Liver (tissue), 8 donors: ENCODE measurements at regions not wholly inside any gene's neighbourhood (a gene's known extent, or its start where the extent isn't known, plus 50 kb on each side); places are given as distances from the start of the nearest gene placed in this dataset.

ENCODE experiments used
- DNase-seq: peaks from one replicate; pipeline ENCODE4 v3.0.0-alpha.2; 2017; ENCODE audit warnings: low spot score
- H3K27ac ChIP-seq, 2 donors: one replicate each; pipeline ENCODE4 v1.7.0; 2013; ENCODE audit warnings: inconsistent platforms in 2 of 2, low read length in 2 of 2, control low read depth in 1 of 2, low read depth in 1 of 2, mild to moderate bottlenecking in 1 of 2
- H3K27me3 ChIP-seq, 4 donors: one replicate each; pipeline versions ENCODE4 v1.6.1 to v1.7.0; 2013; ENCODE audit warnings: low read length in 3 of 4, inconsistent platforms in 1 of 4, mild to moderate bottlenecking in 1 of 4, moderate library complexity in 1 of 4; ENCODE audit not compliant: control insufficient read depth in 4 of 4, insufficient read depth in 4 of 4
- H3K36me3 ChIP-seq, 4 donors: one replicate each; pipeline versions ENCODE4 v1.6.1 to v1.7.0; 2013; ENCODE audit warnings: low read length in 3 of 4, mild to moderate bottlenecking in 3 of 4, low read depth in 1 of 4, moderate library complexity in 1 of 4; ENCODE audit not compliant: control insufficient read depth in 4 of 4, insufficient read depth in 3 of 4
- H3K4me1 ChIP-seq, 4 donors: one replicate each; pipeline versions ENCODE4 v1.6.1 to v1.7.0; 2013; ENCODE audit warnings: low read length in 3 of 4, mild to moderate bottlenecking in 3 of 4, moderate library complexity in 1 of 4; ENCODE audit not compliant: control insufficient read depth in 4 of 4, insufficient read depth in 4 of 4
- H3K4me3 ChIP-seq, 3 donors: one replicate each; pipeline versions ENCODE4 v1.6.1 to v1.7.0; 2013; ENCODE audit warnings: low read length in 3 of 3, control low read depth in 1 of 3, low read depth in 1 of 3, mild to moderate bottlenecking in 1 of 3
- H3K9ac ChIP-seq, 2 donors: one replicate each; pipeline ENCODE4 v1.7.0; 2013; ENCODE audit warnings: low read length in 2 of 2, mild to moderate bottlenecking in 2 of 2, moderate library complexity in 2 of 2, control low read depth in 1 of 2, low read depth in 1 of 2
- H3K9me3 ChIP-seq, 4 donors: one replicate each; pipeline versions ENCODE4 v1.6.1 to v1.7.0; 2013; ENCODE audit warnings: low read length in 3 of 4; ENCODE audit not compliant: control insufficient read depth in 4 of 4
- CTCF ChIP-seq: fragments of 150-350 bp; IDR thresholded peaks from 2 replicates; pipeline ENCODE4 v1.5.1; 2017; ENCODE audit warnings: improper control_type of control experiment, low read depth, low read length; ENCODE audit not compliant: missing input control
- EGR1 ChIP-seq, 2 donors: IDR thresholded peaks; 2 replicates each; pipeline ENCODE4 v1.6.1; 2016 to 2018; ENCODE audit warnings: antibody characterized with exemption in 2 of 2, low read depth in 2 of 2
- FOXA2 ChIP-seq: IDR thresholded peaks from 2 replicates; pipeline ENCODE4 v1.6.1; 2016; ENCODE audit warnings: antibody characterized with exemption
- HNF4A ChIP-seq, 2 donors: conservative IDR thresholded peaks; 2 replicates each; pipeline ENCODE4 v1.6.1; 2016; ENCODE audit warnings: antibody characterized with exemption in 2 of 2, mild to moderate bottlenecking in 2 of 2
- HNF4G ChIP-seq: IDR thresholded peaks from 2 replicates; pipeline ENCODE4 v1.6.1; 2016; ENCODE audit warnings: antibody characterized with exemption
- NR2F2 ChIP-seq: IDR thresholded peaks from 2 replicates; pipeline ENCODE4 v1.6.1; 2016; ENCODE audit warnings: antibody characterized with exemption
- RAD21 ChIP-seq, 2 donors: IDR thresholded peaks; 2 replicates each; pipeline ENCODE4 v1.6.1; 2016; ENCODE audit warnings: antibody characterized with exemption in 2 of 2, mild to moderate bottlenecking in 2 of 2
- RXRA ChIP-seq, 2 donors: IDR thresholded peaks; 2 replicates each; pipeline ENCODE4 v1.6.1; 2017 to 2018; ENCODE audit warnings: antibody characterized with exemption in 2 of 2, mild to moderate bottlenecking in 1 of 2
- SP1 ChIP-seq: IDR thresholded peaks from 2 replicates; pipeline ENCODE4 v1.6.1; 2018; ENCODE audit warnings: antibody characterized with exemption, mild to moderate bottlenecking
- TAF1 ChIP-seq: conservative IDR thresholded peaks from 2 replicates; pipeline ENCODE4 v1.6.1; 2016; ENCODE audit warnings: antibody characterized with exemption, mild to moderate bottlenecking
- ZBTB33 ChIP-seq: IDR thresholded peaks from 2 replicates; pipeline ENCODE4 v1.6.1; 2016; ENCODE audit warnings: antibody characterized with exemption
- WGBS: extraction: QIAGEN DNeasy Blood & Tissue Kit; methylation state at CpG from one replicate; pipeline ENCODE4 v1.1.7; 2013; 5-methylcytosine and 5-hydroxymethylcytosine counted together
- TF ChIP-seq, protein P1 (sequence below): IDR thresholded peaks from 2 replicates; pipeline ENCODE4 v1.6.1; 2016; ENCODE audit warnings: antibody characterized with exemption
- donor health status: healthy.
- donor health status: healthy.
- donor health status: healthy.
- donor health status: healthy.
- donor health status: healthy.

DNA sequence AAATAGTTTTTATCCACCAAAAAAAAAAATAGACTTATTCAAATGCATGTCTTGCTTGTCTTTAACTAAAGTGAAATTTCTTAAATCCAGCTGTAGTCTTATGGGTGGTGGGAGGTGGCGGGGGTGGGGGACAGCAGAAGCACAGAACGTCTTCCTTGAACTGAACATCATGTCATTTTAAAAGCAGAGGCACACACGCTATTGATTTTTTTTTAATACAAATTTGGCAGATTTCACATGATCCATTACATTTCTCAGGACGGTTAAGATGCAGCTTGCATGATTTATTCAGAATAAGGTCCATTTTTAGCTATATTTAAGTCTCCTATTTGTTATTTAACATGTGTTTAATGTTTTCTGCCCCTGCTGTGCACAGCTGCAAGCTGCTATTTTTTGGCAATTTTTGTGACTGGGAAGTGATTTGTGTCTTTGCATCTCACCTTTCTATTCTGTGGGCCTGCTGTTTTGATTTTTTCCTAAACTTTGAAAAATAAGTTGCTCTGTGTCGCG lies 274.0 kb downstream of the TSHZ3 start:
- WGBS, result 61% methylated on average over 6 of the region's 6 CpGs
- peaks cover 0 to 15% (median 3%) of the 10 kb centered on the region in 4 donors for H3K27me3 ChIP-seq
- H3K9me3 ChIP-seq, result no peaks in the 10 kb centered on the region
- DNase-seq, result no peak
- TF ChIP-seq CTCF, result no peak
- no peak overlapping the region for H3K4me3 ChIP-seq
- no peaks in the 10 kb centered on the region for H3K4me1 ChIP-seq
- no peak overlapping the region for H3K27ac ChIP-seq
- H3K9ac ChIP-seq, result no peak overlapping the region
- H3K36me3 ChIP-seq, result no peaks in the 10 kb centered on the region

GRCh38 chr19:31074199-31075125 lies 274.8 kb downstream of the TSHZ3 start:
- Histone ChIP-seq H3K4me3 (no peak overlapping the region), H3K27me3 (peaks cover 0 to 15% (median 3%) of the 10 kb centered on the region in 4 donors), H3K36me3 (no peaks in the 10 kb centered on the region), H3K4me1 (no peaks in the 10 kb centered on the region), H3K9ac (no peak overlapping the region), H3K27ac (no peak overlapping the region), H3K9me3 (peaks cover 0 to 2% (median 0%) of the 10 kb centered on the region in 4 donors)
- 55% methylated on average over 13 of the region's 13 CpGs for WGBS
- no peak for DNase-seq
- TF ChIP-seq EGR1 (IDR thresholded peaks at IDR 0.05; ENCODE audit: low read depth in 2 of 2), result no peak
- no peak for TF ChIP-seq NR2F2
- TF ChIP-seq SP1, result no peak
- TF ChIP-seq FOXA2, result no peak

DNA sequence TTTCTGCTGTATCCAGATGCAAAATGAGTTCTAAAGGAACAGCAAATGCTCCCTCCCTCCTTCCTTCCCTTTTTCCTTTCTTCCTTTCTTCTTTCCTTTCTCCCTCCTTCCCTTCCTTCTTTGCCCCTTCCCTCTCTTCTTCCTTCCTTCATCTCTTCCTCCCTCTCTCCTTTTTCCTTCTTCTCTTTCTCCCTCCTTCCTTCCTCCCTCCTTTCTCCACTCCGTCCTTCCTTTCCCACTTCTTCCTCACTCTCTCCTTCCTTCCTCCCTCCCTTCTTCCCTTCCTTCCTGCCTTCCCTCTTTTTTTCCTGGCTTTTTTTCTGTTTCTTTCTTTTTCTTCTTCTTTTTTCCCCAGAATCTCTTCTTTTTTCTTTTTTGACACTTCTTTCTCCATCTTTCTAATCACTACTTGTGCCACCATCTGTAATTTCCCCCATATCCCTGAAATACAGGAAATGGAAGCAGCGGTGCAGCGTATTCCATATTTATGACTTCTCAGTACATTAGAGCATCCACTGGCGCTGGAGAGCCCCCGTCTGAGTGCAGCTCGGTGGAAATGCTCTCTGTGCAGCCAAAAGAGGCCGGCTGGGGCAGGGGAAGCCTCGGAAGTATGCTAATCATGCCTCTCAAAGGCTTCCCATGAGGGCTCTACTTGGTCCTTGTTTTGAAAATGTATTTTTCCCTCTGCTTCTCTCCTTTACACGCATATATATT lies 275.6 kb downstream of the TSHZ3 start:
- Histone ChIP-seq H3K27me3 (peaks cover 0 to 15% (median 3%) of the 10 kb centered on the region in 4 donors), H3K4me3 (no peak overlapping the region), H3K9ac (no peak overlapping the region), H3K4me1 (no peaks in the 10 kb centered on the region), H3K9me3 (peaks cover 0 to 2% (median 0%) of the 10 kb centered on the region in 4 donors), H3K36me3 (no peaks in the 10 kb centered on the region), H3K27ac (no peak overlapping the region)
- no peak for DNase-seq
- WGBS, result 31% methylated on average over 9 of the region's 9 CpGs
- TF ChIP-seq, protein P1, sequence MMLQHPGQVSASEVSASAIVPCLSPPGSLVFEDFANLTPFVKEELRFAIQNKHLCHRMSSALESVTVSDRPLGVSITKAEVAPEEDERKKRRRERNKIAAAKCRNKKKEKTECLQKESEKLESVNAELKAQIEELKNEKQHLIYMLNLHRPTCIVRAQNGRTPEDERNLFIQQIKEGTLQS, result no peak
- no peak for TF ChIP-seq RXRA (IDR thresholded peaks at IDR 0.05)
- no peak for TF ChIP-seq RAD21 (IDR thresholded peaks at IDR 0.05)
- TF ChIP-seq NR2F2, result no peak
- TF ChIP-seq ZBTB33, result no peak
- no peak for TF ChIP-seq EGR1 (IDR thresholded peaks at IDR 0.05; ENCODE audit: low read depth in 2 of 2)
- TF ChIP-seq TAF1, result no peak
- no peak for TF ChIP-seq SP1
- no peak for TF ChIP-seq HNF4G
- no peak for TF ChIP-seq HNF4A (conservative IDR thresholded peaks at IDR 0.05)
